Eye (tissue), 1 donor: ENCODE measurements at regions not wholly inside any gene's neighbourhood (a gene's known extent, or its start where the extent isn't known, plus 50 kb on each side); places are given as distances from the start of the nearest gene placed in this dataset.
"Not testable (repeated sequence)": the region's sequence is repeated elsewhere in the genome, so short reads cannot be mapped to it uniquely, and the experiment has no call there.

Experiments used
- DNase-seq: peaks from one replicate; pipeline ENCODE4 v3.0.0-alpha.2; 2015

GRCh38 chr3:174547801-174548435 lies 311.2 kb upstream of the NAALADL2 start:
- no peak for DNase-seq

- DNase-seq, result no peak
These were observed 310.1 kb upstream of the NAALADL2 start for GRCh38 chr3:174548841-174549623.

GRCh38 chr3:174581558-174581957 lies 277.6 kb upstream of the NAALADL2 start:
- DNase-seq, result no peak

DNA sequence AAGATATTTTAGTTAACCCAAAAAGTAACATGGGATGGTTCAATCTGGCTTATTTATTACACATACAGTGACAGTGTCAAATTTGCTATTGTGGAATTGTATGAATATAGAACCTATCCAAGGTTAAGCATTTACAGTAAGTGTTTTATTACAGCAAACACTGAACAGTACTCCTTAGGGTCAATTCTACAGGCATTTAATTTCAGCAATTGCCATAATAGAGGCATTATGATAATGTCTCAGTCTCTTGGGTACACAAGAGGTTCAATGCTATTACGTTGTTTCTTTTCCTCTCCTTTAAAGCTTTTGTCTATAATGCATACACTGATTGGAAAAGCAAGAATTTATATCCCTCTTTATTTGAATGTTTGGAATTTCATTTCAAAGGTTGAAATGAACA lies 275.7 kb upstream of the NAALADL2 start:
- DNase-seq, result no peak

- DNase-seq, result not testable (repeated sequence)
These were observed 272.0 kb upstream of the NAALADL2 start for GRCh38 chr3:174587137-174587536.

DNA sequence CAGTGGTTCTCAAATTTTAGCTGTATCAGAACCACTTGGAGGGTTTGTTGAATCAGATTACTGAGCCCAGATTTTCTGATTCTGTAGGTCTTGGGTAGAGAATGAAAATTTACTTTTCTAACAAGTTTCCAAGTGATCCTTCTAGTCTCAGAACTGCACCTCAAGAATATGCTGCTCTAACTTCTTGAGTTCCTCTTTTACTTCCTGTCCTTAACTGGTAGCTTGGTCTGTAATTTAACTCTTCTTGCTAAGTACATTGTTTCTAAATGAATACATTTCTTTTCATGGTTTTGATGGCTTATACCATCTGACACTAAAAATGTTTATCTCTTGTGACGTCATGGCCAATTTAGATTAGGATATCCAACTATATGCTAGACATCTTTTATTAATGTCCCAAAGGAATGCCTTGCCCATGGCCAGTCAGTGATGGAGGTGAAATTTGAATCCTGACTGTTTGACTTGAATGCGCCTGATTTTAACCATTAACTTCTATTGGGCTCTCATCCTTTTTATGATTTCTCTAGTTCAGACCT lies 262.6 kb upstream of the NAALADL2 start:
- DNase-seq, result no peak

DNA sequence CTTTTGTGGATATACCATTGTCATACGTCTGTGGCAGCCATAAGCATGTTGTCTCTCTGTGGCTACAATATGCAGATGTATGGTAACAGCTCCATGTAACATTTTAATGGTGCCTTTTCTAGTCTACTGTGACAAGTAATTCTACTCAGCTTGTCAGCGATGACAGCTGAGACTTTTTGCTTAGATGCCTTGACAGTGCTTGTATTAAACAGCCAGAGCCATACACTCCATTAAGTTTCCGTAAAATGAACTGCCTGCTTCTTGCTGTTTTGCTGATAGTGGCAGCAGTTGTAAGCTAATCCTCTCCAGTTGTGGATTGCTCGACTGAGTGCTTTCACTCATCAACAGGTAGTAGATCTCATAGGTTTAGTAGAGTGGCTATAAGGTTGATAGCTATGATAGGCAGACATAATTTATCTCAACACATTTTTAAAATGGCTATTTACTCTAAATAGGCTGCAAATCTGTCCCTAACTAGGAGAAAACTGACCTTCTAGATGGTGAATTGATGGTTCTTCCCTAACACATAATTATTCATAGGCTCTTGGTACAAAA lies 260.2 kb upstream of the NAALADL2 start:
- no peak for DNase-seq

DNA sequence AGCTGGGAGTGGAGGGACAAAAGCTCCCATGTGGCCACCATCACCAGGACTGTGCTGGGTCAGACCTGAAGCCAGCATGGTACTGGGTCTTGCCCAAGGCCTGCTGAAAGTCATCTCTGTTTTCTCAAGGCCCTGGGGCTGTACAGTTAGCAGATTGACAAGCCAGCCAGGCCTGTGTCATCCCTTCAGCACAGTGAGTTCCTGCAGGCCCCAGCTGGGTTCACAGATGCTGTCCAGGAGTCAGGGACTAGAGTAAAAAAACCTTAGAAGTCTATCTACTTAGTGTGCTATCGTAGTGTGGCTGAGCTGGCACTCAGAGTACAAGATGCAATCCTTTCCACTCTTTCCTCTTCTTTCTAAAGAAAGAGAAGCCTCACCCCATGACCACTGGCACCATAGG lies 246.0 kb upstream of the NAALADL2 start:
- DNase-seq, result no peak

- DNase-seq, result no peak
These were observed 245.1 kb upstream of the NAALADL2 start for GRCh38 chr3:174614036-174614435.

DNA sequence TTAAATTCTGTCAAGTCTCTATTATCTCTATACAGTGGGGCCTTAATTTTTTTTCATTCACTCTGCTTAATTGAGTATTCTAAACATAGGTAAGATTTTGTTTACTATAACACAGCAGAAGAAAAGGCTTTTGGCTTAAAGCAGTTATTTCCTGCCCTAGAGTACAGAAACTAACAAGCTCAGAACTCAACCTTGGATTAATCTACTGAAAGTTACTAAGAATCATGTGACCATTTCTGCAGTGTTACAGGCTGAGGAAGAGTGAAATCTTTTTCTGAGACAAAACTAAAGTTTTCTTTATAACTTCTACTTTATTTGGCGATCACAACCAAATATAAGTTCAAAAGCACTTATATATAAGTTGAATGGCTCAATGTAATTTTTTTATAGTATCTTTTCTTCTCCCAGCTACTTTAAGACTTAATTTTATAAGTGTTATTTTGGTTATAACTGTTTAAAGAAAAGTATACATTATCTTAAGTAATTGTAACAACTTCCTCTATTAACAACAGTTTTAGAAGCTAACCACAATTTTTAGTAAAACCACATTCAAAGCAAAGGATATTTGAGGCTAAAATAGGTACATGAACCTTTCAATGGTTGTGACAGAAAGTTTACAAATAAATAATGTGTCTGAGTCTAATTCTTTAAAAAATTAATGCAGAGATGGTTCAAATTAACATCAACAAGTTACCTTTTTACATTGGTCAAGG lies 240.6 kb upstream of the NAALADL2 start:
- no peak for DNase-seq

GRCh38 chr3:174619239-174619638 lies 239.9 kb upstream of the NAALADL2 start:
- no peak for DNase-seq

DNA sequence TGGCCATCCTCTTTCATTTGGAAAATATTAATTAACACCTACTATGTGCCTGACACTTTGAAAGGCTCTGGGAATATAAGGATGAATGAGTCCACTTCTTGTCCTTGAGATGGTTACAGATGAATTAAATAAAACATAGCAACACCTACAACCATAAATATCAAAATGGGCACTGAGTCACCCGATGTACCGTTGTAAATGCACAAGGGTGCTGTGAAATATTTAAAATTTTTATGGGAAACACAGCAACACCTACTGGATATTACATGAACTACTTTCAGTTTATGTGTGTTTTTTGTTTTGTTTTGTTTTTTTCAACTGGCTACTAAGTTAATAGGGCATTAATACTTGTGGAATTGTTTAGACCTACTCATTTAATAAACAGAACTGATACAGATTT lies 239.0 kb upstream of the NAALADL2 start:
- DNase-seq, result no peak

DNA sequence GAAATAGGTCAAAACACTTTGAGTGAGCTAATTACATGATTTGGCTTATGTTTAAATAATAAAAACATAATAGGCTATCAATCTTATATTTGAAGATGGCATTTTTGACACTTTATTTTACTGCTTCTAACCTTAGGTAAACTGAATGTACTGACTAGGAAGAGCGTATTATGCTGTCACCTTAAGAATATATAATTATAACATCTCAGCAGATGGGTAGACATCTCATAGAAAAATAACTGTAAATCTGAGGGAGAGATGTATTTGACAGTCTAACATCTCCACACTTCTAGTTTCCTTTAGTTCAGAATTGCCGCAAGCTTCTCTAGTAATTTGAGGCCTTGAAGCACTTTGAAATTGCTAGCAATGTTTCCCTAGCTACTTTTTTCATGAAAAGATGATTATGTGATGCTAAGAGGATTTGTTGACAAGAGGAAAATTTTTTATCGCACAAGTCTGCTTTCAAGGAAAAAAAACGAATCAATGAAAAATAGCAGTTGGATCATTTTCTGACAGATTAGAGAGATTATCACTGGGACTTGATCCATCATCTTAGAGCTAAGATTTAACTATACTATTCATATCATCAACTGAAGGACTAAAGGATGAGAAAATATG lies 238.2 kb upstream of the NAALADL2 start:
- DNase-seq, result no peak

DNA sequence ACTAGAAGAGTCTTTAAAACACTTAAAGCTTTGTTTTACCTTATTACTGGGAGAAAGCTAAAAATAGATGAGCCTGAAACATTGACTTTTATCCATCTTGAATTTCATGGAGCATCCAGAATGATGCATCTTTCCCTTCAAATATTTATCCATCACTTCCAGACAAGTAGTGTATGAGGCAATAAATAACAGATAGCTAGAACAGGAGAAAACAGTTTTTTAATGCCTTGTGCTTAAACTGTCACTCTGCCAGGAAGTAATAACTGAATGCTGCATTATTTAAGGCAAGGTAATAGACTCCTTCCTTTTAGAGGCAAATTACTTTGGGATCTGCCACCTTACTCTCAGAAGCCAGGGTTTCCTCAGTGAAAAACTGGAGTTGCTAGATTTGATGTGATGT lies 225.8 kb upstream of the NAALADL2 start:
- DNase-seq, result no peak

GRCh38 chr3:174636451-174636850 lies 222.7 kb upstream of the NAALADL2 start:
- no peak for DNase-seq

DNA sequence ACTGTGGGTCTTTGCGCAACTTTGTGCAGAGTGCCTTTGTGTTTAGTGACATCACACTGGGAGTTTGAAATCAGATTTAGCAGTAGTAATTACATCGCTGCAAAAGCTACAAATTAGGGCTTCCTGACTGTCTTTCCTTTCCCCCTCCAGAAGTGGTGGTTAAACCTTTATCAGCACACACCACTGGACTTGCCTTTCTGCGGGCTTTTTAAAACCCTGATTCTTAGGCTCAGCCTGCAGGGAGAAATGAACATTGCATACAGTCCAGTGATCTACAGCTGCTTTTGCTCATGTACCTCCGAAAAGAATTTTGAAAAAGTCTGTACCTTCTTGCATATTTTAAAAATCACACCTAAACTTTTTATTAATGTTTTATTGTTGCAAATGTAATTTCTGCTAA lies 219.7 kb upstream of the NAALADL2 start:
- DNase-seq, result no peak

DNA sequence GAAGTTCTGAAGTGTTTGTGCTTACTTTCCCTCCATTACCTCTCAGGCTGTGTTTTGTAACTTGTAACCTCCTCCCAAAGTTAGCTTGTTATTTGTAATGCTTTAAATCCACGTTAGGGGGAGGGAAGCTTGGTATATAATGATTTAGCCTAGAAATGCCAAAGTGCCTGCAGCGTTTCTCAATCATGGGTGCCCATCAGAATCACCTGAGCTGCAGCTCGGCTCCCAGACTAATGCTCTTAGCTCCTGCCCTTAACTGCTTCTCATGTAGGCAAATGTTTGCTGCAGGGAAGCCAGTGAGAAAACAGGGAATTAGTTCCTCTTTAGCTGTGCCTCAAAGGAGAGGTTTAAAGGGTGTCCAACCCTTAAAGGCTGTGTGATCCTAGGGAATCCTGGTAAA lies 219.2 kb upstream of the NAALADL2 start:
- DNase-seq, result no peak

- DNase-seq, result no peak
These were observed 218.2 kb upstream of the NAALADL2 start for GRCh38 chr3:174640932-174641331.

GRCh38 chr3:174644287-174644686 lies 214.8 kb upstream of the NAALADL2 start:
- DNase-seq, result no peak

GRCh38 chr3:174651951-174652350 lies 207.2 kb upstream of the NAALADL2 start:
- no peak for DNase-seq

DNA sequence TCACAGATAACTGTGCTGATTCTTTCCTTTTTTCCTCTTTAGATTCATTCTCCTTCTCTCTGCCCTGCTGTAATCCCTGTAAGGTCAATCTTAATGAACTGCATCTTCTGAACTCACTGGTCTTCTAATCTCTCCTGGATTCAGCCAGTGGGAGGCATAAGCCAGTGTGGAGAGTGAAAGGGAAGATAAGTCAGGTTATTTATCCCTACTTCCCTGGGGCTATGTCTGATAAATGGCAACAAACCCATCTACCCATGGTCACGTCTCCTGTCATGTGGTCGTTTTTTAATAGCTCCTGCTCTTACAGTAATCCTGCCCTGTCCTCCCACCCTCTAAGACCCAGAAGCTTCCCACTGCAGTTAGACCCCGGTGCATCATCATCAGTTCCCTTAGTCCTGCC lies 199.6 kb upstream of the NAALADL2 start:
- no peak for DNase-seq

DNA sequence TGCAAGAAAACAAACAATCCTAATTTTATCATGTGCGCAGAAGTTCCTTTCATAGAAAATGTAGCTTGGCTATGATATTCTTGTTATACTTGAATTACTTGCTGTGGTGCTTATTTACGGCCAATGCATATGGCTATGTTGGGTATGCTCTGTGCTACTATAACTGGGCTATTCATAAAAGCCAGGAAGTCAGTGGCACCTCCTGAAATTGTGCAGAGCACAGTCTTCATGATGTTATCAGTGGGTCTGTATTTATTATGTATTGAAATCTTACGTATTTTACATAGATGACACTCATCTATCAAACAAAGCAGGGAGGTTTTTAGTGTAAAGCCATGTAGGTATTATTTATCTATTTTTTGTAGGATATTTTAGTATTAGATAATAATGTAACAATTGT lies 196.5 kb upstream of the NAALADL2 start:
- no peak for DNase-seq

- DNase-seq, result no peak
These were observed 191.7 kb upstream of the NAALADL2 start for GRCh38 chr3:174667386-174667785.
